Sigmoid colon (tissue), 4 donors: ENCODE measurements at regions not wholly inside any gene's neighbourhood (a gene's known extent, or its start where the extent isn't known, plus 50 kb on each side); places are given as distances from the start of the nearest gene placed in this dataset.

ENCODE experiments used
- CTCF ChIP-seq, 4 experiments: fragments of 450-650 bp in 3 of 4; fragments of 200-600 bp in 1 of 4; IDR thresholded peaks; one replicate each; pipeline ENCODE4 v1.5.1; 2016 to 2019; ENCODE audit warnings: antibody characterized with exemption in 4 of 4, mild to moderate bottlenecking in 3 of 4, moderate library complexity in 2 of 4
- POLR2A ChIP-seq, 2 donors: fragments of 450-650 bp; IDR thresholded peaks; one replicate each; pipeline ENCODE4 v1.6.1; 2016; ENCODE audit warnings: antibody characterized with exemption in 2 of 2, mild to moderate bottlenecking in 2 of 2, moderate library complexity in 2 of 2
- POLR2AphosphoS5 ChIP-seq, 4 donors: sonication (generic); formaldehyde crosslinking; IDR thresholded peaks; one replicate each; pipeline ENCODE4 v1.6.1; 2017; ENCODE audit warnings: antibody characterized with exemption in 4 of 4

- TF ChIP-seq POLR2A (IDR thresholded peaks at IDR 0.05), result no peak
- no peak for TF ChIP-seq CTCF (IDR thresholded peaks at IDR 0.05)
- TF ChIP-seq POLR2AphosphoS5 (IDR thresholded peaks at IDR 0.05), result no peak
Observed at GRCh38 chr6:92364948-92365541, 1054.3 kb downstream of the EPHA7 start.
